ENCODE measurements at regions not wholly inside any gene's neighbourhood (a gene's known extent, or its start where the extent isn't known, plus 50 kb on each side); places are given as distances from the start of the nearest gene placed in this dataset.

- DNase-seq, result no peak
Observed at GRCh38 chr2:57894381-57894780, 152.2 kb upstream of the VRK2 start.

- no peak for DNase-seq
Observed at GRCh38 chr2:57897920-57898319, 148.7 kb upstream of the VRK2 start.

GRCh38 chr2:57899898-57900297 is 146.7 kb upstream of the VRK2 start:
- DNase-seq, result no peak

- DNase-seq, result no peak
Observed at GRCh38 chr2:57902578-57902977, 144.0 kb upstream of the VRK2 start.

GRCh38 chr2:57906152-57906732 is 140.4 kb upstream of the VRK2 start:
- DNase-seq, result peak; percentile 70

GRCh38 chr2:57907411-57907810 is 139.2 kb upstream of the VRK2 start:
- no peak for DNase-seq

GRCh38 chr2:57908736-57909161 is 137.9 kb upstream of the VRK2 start:
- DNase-seq, result no peak

- DNase-seq, result no peak
Observed at GRCh38 chr2:57918126-57918525, 128.5 kb upstream of the VRK2 start.

- no peak for DNase-seq
Observed at GRCh38 chr2:57920342-57920939, 126.2 kb upstream of the VRK2 start.

- no peak for DNase-seq
Observed at GRCh38 chr2:57934659-57935058, 111.9 kb upstream of the VRK2 start.

- DNase-seq, result no peak
Observed at GRCh38 chr2:57936216-57936615, 110.4 kb upstream of the VRK2 start.

GRCh38 chr2:57937456-57937855 is 109.2 kb upstream of the VRK2 start:
- DNase-seq, result no peak

GRCh38 chr2:57941816-57942215 is 104.8 kb upstream of the VRK2 start:
- peak; percentile 67 for DNase-seq

GRCh38 chr2:57943315-57943714 is 103.3 kb upstream of the VRK2 start:
- no peak for DNase-seq

GRCh38 chr2:57947398-57947797 is 99.2 kb upstream of the VRK2 start:
- DNase-seq, result no peak

GRCh38 chr2:57954020-57954419 is 92.6 kb upstream of the VRK2 start:
- DNase-seq, result no peak

- no peak for DNase-seq
Observed at GRCh38 chr2:57957238-57957637, 89.4 kb upstream of the VRK2 start.

- peak; percentile 44 for DNase-seq
Observed at GRCh38 chr2:57959390-57959789, 87.2 kb upstream of the VRK2 start.

GRCh38 chr2:57962861-57963260 is 83.7 kb upstream of the VRK2 start:
- DNase-seq, result no peak

GRCh38 chr2:57965219-57965618 is 81.4 kb upstream of the VRK2 start:
- no peak for DNase-seq

GRCh38 chr2:57965961-57966360 is 80.6 kb upstream of the VRK2 start:
- no peak for DNase-seq

GRCh38 chr2:57973621-57974186 is 72.9 kb upstream of the VRK2 start:
- DNase-seq, result no peak

- no peak for DNase-seq
Observed at GRCh38 chr2:57979158-57979557, 67.4 kb upstream of the VRK2 start.

- DNase-seq, result no peak
Observed at GRCh38 chr2:57981083-57981768, 65.4 kb upstream of the VRK2 start.
